ENCODE measurements at regions not wholly inside any gene's neighbourhood (a gene's known extent, or its start where the extent isn't known, plus 50 kb on each side); places are given as distances from the start of the nearest gene placed in this dataset.

DNA sequence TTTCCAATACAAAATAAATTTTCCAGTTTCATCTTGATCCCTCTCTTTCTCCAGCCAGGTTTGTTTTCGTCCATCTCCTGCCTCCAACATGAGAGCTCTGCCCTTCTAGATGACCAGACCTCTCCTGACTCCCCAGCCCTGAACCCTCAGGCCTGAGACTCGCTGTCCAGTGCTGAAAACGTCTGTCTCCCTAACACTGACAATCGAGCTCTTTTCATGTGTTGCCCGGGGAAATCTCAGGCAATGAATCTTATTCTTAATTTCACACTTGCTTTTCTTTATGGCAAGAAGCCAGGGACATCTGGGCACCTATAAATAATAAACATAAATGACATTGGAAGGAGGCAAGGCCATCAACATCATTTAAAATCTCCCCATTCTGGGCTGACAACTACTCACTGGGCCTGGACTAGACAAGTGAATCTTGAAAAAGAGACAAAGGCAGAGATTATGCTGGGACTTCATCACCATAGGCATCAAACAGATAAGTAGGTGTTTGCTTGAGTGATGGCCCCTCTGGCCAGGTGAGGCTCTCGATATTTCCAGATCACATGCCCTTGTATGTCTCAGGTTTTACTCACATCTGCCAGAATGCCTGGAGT, 274.5 kb upstream of the B3GAT1 start:
- TF ChIP-seq, protein P1, sequence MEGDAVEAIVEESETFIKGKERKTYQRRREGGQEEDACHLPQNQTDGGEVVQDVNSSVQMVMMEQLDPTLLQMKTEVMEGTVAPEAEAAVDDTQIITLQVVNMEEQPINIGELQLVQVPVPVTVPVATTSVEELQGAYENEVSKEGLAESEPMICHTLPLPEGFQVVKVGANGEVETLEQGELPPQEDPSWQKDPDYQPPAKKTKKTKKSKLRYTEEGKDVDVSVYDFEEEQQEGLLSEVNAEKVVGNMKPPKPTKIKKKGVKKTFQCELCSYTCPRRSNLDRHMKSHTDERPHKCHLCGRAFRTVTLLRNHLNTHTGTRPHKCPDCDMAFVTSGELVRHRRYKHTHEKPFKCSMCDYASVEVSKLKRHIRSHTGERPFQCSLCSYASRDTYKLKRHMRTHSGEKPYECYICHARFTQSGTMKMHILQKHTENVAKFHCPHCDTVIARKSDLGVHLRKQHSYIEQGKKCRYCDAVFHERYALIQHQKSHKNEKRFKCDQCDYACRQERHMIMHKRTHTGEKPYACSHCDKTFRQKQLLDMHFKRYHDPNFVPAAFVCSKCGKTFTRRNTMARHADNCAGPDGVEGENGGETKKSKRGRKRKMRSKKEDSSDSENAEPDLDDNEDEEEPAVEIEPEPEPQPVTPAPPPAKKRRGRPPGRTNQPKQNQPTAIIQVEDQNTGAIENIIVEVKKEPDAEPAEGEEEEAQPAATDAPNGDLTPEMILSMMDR (IDR thresholded peaks at IDR 0.05): no peak
- TF ChIP-seq POLR2A (IDR thresholded peaks at IDR 0.05): no peak

Measured in right lobe of liver (tissue), 4 donors.